ENCODE measurements at regions not wholly inside any gene's neighbourhood (a gene's known extent, or its start where the extent isn't known, plus 50 kb on each side); places are given as distances from the start of the nearest gene placed in this dataset.
"Not testable (repeated sequence)": the region's sequence is repeated elsewhere in the genome, so short reads cannot be mapped to it uniquely, and the experiment has no call there.

DNA sequence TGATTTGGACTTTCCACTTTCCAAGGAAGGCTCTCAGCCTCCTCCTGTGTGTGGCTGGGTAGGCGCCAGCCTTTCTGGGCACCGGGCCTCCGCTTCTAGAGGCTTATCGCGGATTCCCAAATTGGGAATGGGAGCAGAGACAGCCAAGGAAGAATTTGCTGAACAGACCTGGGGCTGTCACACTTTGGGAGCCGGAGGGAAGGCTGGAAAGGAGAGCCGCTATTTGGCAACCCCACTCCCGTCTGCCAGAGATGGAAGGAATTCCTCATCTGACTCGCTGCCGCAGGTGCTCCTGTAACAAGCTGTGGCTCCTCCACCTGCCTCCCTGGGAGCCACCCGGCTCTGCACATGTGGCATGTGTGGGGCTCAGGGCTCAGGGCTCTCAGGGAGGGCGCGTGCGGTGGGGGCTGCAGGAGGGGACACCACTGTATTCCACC is 50.8 kb upstream of the ECHDC3 start:
- no peak for DNase-seq (ENCODE audit: low spot score)

DNA sequence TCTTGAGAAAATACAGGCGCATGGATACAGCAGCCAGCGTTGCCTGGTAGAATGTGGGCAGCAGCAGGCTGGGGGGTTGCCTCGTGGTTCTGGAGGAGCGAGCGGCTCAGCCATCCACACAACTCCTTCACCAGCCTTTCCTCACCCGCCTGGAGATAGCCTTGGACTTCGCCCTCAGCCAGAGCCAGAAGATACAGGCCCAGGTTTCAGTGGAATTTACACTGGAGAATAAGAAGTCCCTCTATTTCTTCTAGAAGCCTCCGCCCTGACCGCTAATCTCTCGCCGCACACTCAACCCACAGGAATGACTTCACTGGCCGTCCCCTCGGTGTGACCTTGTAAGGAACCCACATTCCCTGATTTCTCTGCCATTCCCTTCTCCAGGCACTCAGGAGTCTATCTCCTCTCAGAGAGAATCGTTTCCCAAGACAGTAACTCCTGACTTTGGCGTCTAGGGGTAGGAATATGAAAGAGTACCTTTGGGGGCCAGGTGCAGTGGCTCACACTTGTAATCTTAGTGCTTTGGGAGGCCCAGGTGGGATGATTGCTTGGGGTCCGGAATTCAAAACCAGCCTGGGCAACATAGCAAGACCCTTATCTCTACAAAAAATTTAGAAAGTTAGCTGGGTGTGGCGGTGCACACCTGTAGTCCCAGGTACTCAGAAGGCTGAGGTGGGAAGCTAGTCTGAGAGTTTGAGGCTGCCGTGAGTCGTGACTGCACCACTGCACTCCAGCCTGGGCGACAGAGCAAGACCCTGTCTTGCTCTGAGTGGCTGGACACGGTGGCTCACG is 52.0 kb upstream of the ECHDC3 start:
- no peak for DNase-seq (ENCODE audit: low spot score)

DNA sequence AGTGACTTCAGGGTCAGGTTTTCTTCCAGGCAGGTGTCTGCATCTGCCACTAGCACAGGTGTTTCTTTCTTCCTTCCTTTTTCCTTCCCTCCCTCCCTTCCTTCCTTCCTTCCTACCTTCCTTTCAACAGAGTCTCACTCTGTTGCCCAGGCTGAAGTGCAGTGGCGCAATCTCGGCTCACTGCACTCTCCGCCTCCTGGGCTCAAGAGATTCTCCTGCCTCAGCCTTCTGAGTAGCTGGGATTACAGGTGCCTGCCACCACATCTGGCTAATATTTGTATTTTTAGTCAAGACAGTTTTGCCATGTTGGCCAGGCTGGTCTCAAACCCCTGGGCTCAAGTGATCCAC is 53.8 kb upstream of the ECHDC3 start:
- not testable (repeated sequence) for DNase-seq (ENCODE audit: low spot score)

DNA sequence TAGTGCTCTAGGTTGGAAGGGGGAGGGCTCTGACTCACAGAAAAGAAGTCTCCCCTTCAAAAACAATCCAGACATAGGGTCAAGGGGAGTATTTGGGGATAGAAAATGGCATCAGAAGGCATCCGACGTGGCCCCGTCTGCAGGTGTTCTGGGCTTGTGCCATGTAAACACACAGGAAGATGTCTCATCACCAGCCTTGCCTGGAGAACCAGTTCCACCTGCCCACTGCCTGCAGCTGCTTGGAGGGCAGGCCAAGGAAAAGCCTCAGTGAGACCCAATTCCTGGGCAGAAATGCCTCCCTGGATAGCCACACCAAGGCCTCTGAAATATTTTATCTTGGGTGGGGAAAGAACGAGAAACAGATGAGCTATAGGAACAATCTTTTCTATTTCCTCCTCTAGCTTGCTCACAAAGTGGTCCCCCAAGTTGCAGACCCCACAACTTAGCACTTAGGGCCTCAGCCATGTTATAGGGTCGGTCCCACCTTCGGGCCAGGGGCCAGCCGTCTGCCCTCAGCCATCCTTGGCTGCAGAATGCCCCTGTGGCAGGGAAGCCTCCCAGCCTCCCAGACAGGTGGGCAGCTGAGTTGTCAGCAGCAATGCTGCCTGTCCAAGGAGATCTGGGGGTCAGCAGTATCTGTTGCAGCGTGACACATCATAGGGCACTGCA is 54.3 kb upstream of the ECHDC3 start:
- no peak for DNase-seq (ENCODE audit: low spot score)

DNA sequence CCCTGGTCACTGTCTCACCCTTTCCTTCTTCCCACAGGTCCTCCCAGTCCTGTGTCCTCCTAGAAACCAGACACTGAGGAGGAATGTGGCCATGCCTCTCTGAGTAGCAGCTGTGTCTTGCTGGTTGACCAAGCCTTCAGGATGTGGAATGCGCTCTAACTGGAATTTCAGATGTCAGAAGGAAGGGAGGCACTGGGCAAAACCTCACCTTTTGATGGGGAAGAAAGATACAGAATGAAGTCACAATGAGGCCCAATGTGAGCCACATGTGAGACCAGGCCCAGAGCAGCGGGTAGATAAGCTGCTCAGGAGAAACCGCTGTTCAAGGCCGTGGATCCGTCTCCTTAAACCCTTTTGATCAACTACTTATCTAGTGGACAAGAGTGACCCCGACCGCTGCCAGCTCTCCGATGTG is 54.8 kb upstream of the ECHDC3 start:
- DNase-seq (ENCODE audit: low spot score): no peak

DNA sequence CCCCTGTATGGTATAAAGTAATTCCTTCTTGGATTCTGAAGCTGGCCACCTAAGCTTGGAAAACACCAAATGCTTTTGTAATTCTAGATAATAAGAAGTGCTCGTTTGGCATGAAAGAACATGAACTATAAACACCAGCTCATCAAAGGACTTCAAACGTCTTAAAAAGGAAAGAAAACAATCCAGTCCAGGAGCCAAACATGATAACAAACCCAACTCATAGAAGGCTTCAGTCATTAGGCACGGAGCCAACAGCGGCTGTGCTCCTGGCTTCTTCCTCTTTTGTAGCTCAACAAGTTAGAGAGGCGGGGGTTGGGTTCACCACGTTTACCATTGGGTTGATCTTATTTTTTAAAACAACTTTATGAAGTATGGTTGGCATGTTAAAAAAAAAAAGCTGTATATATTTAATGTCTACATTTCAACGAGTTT is 56.4 kb upstream of the ECHDC3 start:
- DNase-seq (ENCODE audit: low spot score): no peak

DNA sequence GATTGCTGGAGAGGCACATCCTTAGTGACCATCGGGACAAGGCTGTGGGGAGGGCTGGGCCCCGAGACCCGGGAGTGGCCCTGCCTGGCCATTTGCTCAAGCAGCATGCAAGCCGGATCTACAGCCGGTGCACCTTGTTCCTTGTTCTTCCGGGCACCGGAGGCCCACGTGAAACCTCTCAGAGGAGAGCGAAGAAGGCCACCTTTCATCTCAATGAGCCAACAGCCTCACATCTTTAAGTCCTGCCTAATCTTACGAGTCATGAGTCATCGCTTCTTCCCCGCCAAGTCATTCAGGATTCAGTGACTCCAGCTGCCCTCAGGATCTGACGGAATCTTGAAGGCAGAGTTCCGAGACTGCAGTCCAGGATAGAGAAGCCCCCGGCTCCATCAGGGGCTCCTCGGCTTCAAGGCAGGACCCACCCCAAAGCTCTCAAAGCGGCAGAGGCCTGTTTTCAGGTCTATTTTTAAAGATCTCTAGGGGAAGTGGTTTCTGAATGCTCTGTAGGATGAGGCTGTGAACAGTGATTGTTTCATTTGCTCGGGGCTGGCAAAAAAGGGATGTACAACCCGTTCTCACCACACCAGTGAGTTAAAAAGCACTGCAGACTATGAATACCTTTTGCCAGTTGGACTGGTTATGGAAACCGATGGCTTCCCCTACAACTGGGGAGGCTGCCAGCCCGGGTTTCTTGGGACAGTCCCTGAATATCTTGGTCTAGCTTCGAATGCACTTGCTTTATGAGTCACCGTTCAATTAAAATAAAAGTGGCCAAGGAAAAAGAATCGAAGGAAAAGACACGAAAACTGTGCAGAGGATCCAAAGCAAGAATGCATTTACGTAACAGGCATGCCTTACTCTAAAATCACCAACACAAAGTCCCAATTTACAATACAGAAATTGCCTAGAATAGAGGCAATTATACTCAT is 57.2 kb upstream of the ECHDC3 start:
- DNase-seq (ENCODE audit: low spot score): peak; percentile 84

DNA sequence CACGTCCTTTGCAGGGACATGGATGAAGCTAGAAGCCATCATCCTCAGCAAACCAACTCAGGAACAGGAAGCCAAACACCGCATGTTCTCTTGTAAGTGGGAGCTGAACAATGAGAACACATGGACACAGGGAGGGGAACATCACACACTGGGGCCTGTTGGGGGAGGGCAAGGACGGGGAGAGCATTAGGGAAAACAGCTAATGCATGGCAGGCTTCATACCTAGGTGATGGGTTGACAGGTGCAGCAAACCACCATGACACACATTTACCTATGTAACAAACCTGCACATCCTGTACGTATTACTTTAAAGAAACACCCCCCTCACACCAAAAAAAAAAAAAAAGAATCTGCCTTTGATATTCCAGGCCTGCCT is 57.9 kb upstream of the ECHDC3 start:
- not testable (repeated sequence) for DNase-seq (ENCODE audit: low spot score)

DNA sequence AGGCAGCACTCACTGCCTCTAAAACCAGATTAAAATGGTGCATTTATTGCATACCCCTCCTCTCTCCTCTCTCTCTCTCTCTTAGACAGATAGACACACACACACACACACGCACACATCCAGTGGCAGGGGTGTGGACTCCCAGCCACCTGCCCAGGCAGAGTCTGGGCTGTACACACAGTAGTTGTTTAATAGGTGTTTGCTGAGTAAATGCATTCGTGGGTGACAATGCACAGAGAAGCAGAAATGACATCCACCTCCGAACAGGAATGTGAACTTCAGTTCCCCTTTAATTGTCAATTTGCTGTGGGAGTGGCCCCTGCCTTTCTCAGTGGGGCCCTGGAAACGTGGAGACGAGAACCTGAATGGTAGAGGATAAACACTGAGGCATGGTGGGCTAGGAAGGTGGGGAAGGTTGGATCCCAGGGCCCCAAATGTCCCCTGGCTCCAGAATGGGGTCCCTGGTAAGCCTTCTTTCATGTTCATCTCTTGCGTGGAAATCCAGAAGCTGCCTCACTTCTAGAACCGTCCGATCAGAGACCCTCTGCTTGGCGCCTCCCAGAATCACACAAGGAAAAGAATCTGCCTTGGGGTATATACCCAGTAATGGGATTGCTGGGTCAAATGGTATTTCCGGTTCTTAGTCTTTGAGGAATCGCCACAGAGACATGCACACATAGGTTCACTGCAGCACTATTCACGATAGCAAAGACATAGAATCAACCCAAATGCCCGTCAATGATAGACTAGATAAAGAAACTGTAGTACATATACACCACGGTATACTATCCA is 58.5 kb upstream of the ECHDC3 start:
- no peak for DNase-seq (ENCODE audit: low spot score)

DNA sequence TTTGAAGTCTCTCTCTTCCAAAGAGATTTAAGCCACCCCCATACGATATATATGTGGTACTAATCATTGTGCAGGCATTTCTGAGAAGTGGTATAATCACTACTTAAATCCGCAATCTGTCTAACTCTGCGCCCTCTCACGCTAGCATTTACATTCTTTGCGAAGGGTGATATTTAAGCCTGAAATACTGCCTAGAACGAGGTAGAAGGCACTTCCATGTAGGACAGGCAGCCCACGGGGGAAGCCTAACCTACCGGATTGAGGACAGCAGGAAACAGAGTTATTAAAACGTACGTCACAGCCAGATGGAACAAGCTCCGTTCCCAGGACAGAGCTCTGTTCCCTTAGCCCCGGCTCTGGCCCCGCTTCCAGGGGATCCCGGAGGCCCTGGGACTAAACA is 59.3 kb upstream of the ECHDC3 start:
- no peak for DNase-seq (ENCODE audit: low spot score)

DNA sequence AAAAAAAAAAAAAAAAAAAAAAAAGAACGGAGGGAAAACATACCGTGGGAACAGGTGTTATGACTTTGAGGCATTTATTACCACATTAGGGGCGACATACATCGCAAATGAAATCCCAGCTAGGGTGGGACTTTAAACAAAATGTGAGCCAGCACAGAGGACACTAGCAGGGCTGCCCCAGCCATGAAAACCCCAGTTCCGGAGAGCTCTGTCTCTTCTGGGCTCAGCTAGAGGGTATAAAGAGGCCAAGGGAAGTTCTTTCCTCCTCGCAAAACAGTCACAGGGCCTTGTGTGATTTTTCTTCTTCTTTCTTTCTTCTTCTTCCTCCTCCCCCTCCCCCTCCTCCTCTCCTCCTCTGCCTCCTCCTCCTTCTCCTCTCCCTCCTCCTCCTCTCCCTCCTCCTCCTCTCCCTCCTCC is 59.9 kb upstream of the ECHDC3 start:
- no peak for DNase-seq (ENCODE audit: low spot score)

DNA sequence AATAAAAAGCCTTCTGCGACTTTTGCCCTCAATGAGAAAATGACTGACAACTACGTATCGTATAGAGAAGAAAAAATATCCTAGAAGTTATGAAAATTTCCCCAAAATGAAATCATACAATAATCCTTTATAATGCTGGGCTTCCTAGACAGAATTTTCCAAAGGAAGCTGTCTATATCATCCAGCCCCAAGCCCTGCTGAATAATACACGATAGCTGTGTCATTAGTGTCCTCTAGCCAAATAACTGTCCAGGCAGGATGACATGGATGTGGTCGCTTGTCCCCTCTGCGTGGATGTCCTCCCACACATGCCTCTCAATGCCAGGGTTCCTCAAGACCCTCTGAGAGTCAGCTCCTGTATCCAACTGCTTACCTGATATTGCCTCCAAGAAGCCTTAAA is 61.7 kb upstream of the ECHDC3 start:
- DNase-seq (ENCODE audit: low spot score): no peak

DNA sequence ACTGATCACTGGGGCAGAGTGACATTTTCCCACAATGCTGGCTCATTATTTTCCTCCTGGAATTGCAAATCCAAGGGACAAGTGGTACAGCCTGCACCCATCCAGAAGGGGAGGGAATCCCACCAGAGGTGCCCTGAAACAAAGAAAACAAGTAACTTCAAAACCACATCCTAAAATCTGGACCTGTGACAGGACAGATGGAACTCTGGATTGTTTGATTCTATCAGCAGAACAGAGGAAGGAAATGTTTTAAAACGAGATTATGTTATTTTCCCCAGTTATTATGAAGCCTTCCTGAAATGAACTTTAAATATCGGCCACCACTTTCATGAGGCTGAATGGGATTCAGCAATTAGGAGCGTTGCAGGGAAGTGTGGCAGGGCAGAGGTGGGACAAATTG is 62.2 kb upstream of the ECHDC3 start:
- no peak for DNase-seq (ENCODE audit: low spot score)

DNA sequence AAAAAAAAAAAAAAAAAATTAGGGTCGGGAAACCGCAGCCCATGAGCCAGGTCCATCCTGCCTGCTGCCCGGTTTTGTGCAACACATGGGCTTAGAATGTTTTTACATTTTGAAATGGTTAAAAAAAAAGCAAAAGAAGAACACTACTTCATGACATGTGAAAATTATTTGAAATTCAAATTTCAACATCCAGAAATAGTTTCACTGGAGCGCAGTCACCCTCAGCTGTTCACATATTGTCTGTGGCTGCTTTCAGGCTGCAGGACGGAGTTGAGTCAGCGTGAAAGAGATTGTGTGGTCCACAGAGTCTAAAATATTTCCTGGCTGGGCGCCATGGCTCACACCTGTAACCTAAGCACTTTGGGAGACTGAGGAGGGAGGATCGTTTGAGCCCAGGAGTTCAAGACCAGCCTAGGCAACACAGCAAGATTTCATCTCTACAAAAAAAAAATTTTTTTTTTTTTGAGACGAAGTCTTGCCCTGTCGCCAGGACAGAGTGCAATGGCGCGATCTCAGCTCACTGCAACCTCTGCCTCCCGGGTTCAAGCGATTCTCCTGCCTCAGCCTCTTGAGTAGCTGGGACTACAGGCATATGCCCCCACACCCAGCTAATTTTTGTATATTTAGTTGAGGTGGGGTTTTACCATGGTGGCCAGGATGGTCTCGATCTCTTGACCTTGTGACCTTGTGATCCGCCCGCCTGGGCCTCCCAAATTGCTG is 63.9 kb upstream of the ECHDC3 start:
- peak; percentile 57 for DNase-seq (ENCODE audit: low spot score)

DNA sequence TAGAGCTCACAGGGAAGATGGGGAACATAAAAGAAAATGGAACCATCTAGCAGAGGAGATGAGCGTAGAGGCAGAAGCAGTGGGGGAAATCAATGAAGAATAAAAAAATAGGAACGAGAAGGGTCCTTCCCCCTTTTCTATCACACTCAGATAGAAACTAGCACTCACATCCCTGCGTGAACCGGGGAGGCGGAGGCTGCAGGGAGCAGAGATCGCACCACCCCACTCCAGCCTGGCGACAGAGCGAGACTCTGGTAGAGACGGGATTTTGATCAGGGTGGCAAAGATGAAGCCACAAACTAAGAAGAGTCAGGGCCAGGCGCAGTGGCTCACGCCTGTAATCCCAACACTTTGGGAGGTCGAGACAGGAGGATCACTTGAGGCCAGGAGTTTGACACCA is 64.7 kb upstream of the ECHDC3 start:
- DNase-seq (ENCODE audit: low spot score): no peak

DNA sequence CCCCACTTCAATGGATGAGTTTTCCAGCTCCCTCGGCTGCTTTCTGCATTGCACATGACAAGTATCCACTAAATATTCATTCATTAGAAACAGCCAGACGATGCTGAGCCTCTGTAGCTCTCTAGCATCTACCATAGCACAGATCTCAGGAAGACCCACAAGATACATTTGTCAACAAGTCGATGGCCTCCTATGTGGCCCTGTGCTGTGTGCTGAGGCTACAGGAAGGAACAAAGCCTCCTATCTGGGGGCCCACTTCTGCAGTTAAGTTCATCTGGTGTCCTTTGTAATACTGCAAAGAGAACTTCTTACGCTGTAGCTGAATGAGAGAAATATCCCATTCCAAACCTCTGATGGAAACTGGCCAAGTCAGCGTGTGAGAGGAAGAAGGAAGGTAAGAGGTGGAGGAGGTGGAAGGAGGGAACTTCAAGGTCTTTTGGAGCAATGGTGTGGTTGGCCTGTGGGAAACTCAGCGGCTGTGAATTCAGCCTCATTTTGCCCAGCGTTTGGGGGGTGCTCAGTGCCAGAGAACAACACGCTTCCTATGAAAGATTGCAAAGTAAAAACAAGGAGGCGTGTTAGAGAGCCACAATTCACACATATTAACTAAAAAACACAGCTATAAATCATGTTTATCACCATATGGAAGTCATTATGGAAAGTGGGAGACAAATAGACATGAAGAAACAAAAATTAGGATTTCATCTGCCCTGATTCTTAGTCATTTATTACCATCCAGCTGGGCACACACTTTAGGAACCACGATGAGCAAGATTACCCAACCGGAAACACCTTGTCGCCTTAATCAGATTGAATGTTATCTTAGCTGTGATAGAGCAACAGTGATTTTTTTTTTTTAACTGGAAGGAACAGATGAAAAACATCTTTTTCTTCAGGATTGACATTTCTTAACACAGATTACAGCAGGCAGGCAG is 62.2 kb upstream of the USP6NL start:
- peak; percentile 40 for DNase-seq (ENCODE audit: low spot score)

DNA sequence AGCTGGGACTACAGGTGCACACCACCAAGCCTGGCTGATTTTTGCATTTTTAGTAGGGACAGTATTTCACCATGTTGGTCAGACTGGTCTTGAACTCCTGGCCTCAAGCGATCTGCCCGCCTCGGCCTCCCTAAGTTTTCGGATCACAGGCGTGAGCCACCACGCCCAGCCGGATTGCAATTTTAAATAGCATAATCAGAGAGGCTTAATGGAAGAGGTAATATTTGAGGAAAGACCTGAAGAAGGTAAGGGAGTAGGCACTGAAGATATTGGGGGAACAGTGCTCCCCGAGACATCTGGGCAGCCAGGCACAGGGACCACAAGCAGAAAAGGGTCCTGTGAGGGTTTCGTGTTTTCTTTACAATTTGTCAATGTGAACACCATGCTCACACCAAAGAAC is 61.4 kb upstream of the USP6NL start:
- DNase-seq (ENCODE audit: low spot score): no peak

DNA sequence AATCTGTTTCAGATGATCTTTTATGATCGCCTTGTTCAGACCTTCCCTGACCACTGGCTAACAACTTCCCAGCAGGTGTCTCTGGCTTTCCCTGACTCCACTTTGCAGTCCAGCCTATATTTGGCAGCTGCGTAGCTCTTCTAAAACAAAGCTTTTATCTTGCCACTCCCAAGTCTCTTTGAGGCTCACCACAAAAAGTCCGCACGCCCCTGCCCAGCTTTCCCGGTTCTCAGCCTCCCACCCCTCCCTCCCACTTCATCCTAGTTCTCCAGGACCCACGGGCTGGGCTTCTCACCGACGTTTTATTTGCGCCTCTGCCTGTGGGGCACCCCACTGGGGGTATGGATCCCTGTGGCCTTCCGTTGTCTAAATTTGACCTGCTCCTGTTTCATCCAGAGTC is 58.9 kb upstream of the USP6NL start:
- DNase-seq (ENCODE audit: low spot score): no peak

DNA sequence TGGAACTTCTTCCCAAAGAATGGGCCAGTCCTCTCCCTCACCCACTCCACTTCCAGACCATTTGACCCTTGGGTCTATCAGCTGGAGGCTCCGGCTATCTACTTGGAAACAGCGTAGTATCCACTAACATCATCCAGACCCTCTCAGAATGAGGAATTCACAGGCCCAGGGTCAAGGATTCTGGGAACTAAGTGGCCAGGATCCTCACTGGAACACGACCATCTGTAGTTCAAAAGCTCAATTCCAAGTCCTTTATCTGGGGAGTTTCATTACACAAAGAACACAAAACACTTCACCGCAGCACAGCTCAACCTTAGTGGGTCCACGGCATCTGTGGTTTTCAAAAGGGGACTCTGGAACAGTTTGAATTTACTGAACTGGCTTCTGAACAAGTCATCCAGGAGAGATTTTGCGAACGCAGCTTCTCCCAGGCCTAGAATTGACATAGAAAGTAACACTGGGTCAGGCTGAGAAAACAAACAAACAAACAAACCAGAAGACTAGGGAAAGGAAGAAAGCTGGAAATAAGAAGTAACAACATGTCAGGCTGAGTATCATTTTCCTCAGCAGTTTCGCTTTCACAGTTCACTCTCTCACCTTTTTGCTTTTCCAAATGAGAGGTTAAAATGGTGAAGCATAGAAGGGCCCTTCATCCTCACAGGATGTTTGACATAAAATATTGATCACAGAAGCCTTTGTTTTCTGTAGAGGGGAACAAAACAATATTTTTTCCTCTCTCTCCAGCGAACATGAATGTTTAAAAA is 57.6 kb upstream of the USP6NL start:
- no peak for DNase-seq (ENCODE audit: low spot score)

Data from GM03348 (cell line).